ENCODE measurements at regions not wholly inside any gene's neighbourhood (a gene's known extent, or its start where the extent isn't known, plus 50 kb on each side); places are given as distances from the start of the nearest gene placed in this dataset.
A peak's percentile ranks its signal among the peaks of the same experiment; 100 is the strongest.

DNA sequence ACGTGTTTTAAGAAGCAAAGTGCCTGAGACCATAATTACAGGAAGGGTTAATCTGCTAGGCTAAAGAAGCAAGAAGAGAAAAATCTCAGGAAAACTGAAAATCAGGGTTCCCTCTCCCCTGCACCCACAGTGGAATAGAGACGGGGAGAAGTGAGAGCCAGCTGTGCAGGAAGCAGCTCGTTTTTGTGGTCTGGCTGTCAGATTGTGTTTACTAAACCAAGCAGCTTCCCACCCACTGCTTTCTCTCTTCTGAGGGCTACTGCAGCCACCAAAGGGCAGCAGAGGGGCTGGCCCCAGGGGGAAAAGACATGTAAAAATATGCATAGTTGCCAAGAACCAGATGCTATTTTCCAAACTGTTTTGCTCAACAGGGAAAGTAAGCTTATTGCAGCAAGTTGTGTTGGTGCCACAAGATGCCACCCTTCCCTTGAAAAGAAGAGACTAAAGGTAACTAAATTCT is 72.6 kb upstream of the THUMPD2 start:
- TF ChIP-seq CTCF (IDR thresholded peaks at IDR 0.05; ENCODE audit: low read depth, low read length) (peak; percentile 9; the same call in 1 of the 2 replicates), EZH2phosphoT487 (IDR thresholded peaks at IDR 0.05; ENCODE audit: low read depth) (no peak)

Data from OCI-LY3 (cell line).